IMR-90 (cell line): ENCODE measurements at regions not wholly inside any gene's neighbourhood (a gene's known extent, or its start where the extent isn't known, plus 50 kb on each side); places are given as distances from the start of the nearest gene placed in this dataset.

ENCODE experiments used
- ATAC-seq: fragments of 200-7000 bp; cut with Tn5 transposase; 2 replicates; pipeline ENCODE4 v1.9.1; 2020; ENCODE audit warnings: low read depth, mild to moderate bottlenecking, moderate library complexity
- BruUV-seq: library from RNA; stranded (reverse); fragments of 400-500 nt; replicated peaks from 2 replicates; lab custom pipeline; 2021; lab: Mats Ljungman, UMichigan
- CTCF ChIA-PET: fragments of 300-600 bp; formaldehyde crosslinking; extraction: SDS; loops from one replicate; lab custom pipeline; 2021; ENCODE audit warnings: antibody characterized with exemption; lab: Yijun Ruan, JAX
- POLR2A ChIA-PET: fragments of 300-600 bp; sonication (Branson Sonifier 250); formaldehyde crosslinking; loops from one replicate; lab custom pipeline; 2022; ENCODE audit warnings: antibody characterized with exemption; ENCODE audit not compliant: unreplicated experiment; lab: Charles Lee
- DNase-seq: peaks from one replicate; pipeline ENCODE4 v3.0.0; 2013
- H2AFZ ChIP-seq: replicated peaks from 2 replicates; pipeline ENCODE3; 2013; ENCODE audit warnings: low read length, mild to moderate bottlenecking; ENCODE audit not compliant: poor library complexity
- H2AK5ac ChIP-seq: 2 replicates; pipeline ENCODE4 v1.6.1; 2013; ENCODE audit warnings: low read depth, low read length, inconsistent platforms
- H2AK9ac ChIP-seq: replicated peaks from 2 replicates; pipeline ENCODE3; 2013; ENCODE audit warnings: mild to moderate bottlenecking, low read depth, low read length, moderate library complexity; ENCODE audit not compliant: poor library complexity
- H2BK120ac ChIP-seq: 2 replicates; pipeline ENCODE4 v1.6.1; 2013; ENCODE audit warnings: low read depth, low read length, inconsistent platforms
- H2BK15ac ChIP-seq: 3 replicates; pipeline ENCODE4 v1.6.1; 2013; ENCODE audit warnings: low read depth, low read length, inconsistent platforms
- H2BK20ac ChIP-seq: 2 replicates; pipeline ENCODE4 v1.6.1; 2013; ENCODE audit warnings: low read depth, mild to moderate bottlenecking, inconsistent platforms, low read length, moderate library complexity
- H2BK5ac ChIP-seq: 2 replicates; pipeline ENCODE4 v1.6.1; 2013; ENCODE audit warnings: mild to moderate bottlenecking, low read depth, low read length, inconsistent platforms; ENCODE audit not compliant: poor library complexity, severe bottlenecking
- H3K14ac ChIP-seq: replicated peaks from 2 replicates; pipeline ENCODE4 v1.6.1; 2013; ENCODE audit warnings: low read depth, low read length, inconsistent platforms
- H3K18ac ChIP-seq: 2 replicates; pipeline ENCODE4 v1.6.1; 2013; ENCODE audit warnings: low read depth, low read length, control low read depth
- H3K23ac ChIP-seq: 2 replicates; pipeline ENCODE4 v1.6.1; 2013; ENCODE audit warnings: low read depth, low read length, inconsistent platforms
- H3K27ac ChIP-seq: 2 replicates; pipeline ENCODE4 v1.5.1; 2013; ENCODE audit warnings: mild to moderate bottlenecking, control low read depth, low read length; ENCODE audit not compliant: insufficient read depth
- H3K27me3 ChIP-seq: 2 replicates; pipeline ENCODE4 v1.6.1; 2013; ENCODE audit warnings: low read length; ENCODE audit not compliant: control insufficient read depth, insufficient read depth
- H3K36me3 ChIP-seq: 2 replicates; pipeline ENCODE4 v1.6.1; 2013; ENCODE audit warnings: low read length, mixed read lengths; ENCODE audit not compliant: control insufficient read depth, insufficient read depth
- H3K4ac ChIP-seq: 2 replicates; pipeline ENCODE4 v1.6.1; 2013; ENCODE audit warnings: low read depth, low read length, inconsistent platforms
- H3K4me1 ChIP-seq: 2 replicates; pipeline ENCODE4 v1.6.1; 2013; ENCODE audit warnings: low read length, mixed read lengths; ENCODE audit not compliant: control insufficient read depth, insufficient read depth
- H3K4me2 ChIP-seq: 2 replicates; pipeline ENCODE4 v1.6.1; 2013; ENCODE audit warnings: low read depth, mild to moderate bottlenecking, control low read depth, low read length, moderate library complexity
- H3K4me3 ChIP-seq: 2 replicates; pipeline ENCODE4 v1.5.1; 2013; ENCODE audit warnings: low read depth, mild to moderate bottlenecking, control low read depth, low read length, moderate library complexity; ENCODE audit not compliant: insufficient read depth
- H3K56ac ChIP-seq: 2 replicates; pipeline ENCODE4 v1.6.1; 2013; ENCODE audit warnings: low read length, inconsistent platforms; ENCODE audit not compliant: insufficient read depth; ENCODE audit errors: extremely low read depth
- H3K79me1 ChIP-seq, 2 experiments: 2 replicates each; pipeline ENCODE4 v1.6.1; 2013; ENCODE audit warnings: low read length in 2 of 2, inconsistent platforms in 1 of 2, low read depth in 1 of 2
- H3K9ac ChIP-seq: 2 replicates; pipeline ENCODE4 v1.6.1; 2013; ENCODE audit warnings: low read depth, low read length, control low read depth
- H3K9me1 ChIP-seq: 2 replicates; pipeline ENCODE4 v1.6.1; 2013; ENCODE audit warnings: low read length, inconsistent platforms; ENCODE audit not compliant: insufficient read depth
- H3K9me3 ChIP-seq: 2 replicates; pipeline ENCODE4 v1.6.1; 2013; ENCODE audit warnings: low read length; ENCODE audit not compliant: control insufficient read depth, insufficient read depth
- H4K20me1 ChIP-seq: 2 replicates; pipeline ENCODE4 v1.6.1; 2013; ENCODE audit warnings: low read length, inconsistent platforms; ENCODE audit not compliant: insufficient read depth
- H4K5ac ChIP-seq: 2 replicates; pipeline ENCODE4 v1.6.1; 2013; ENCODE audit warnings: mild to moderate bottlenecking, low read depth, low read length, control low read depth
- H4K8ac ChIP-seq, 2 experiments: 2 replicates each; pipeline ENCODE4 v1.6.1; 2013; ENCODE audit warnings: low read depth in 2 of 2, low read length in 2 of 2, control low read depth in 1 of 2, inconsistent platforms in 1 of 2
- H4K91ac ChIP-seq: 2 replicates; pipeline ENCODE4 v1.6.1; 2013; ENCODE audit warnings: low read depth, low read length, inconsistent platforms; ENCODE audit not compliant: insufficient read depth
- BHLHE40 ChIP-seq: fragments of 150-350 bp; IDR thresholded peaks from 2 replicates; pipeline ENCODE4 v1.6.1; 2016; ENCODE audit warnings: mild to moderate bottlenecking, low read depth, low read length
- CHD1 ChIP-seq: IDR thresholded peaks from 2 replicates; pipeline ENCODE4 v1.6.1; 2012; ENCODE audit warnings: low read depth, low read length, improper control_type of control experiment
- ELK1 ChIP-seq: fragments of 150-350 bp; IDR thresholded peaks from 2 replicates; pipeline ENCODE4 v1.6.1; 2016; ENCODE audit warnings: low read depth, mild to moderate bottlenecking, low read length, moderate library complexity, borderline replicate concordance
- NFE2L2 ChIP-seq: fragments of 150-350 bp; IDR thresholded peaks from 2 replicates; pipeline ENCODE4 v1.6.1; 2016; ENCODE audit warnings: low read depth, mild to moderate bottlenecking, low read length
- RAD21 ChIP-seq: IDR thresholded peaks from 2 replicates; pipeline ENCODE4 v1.6.1; 2012; ENCODE audit warnings: low read length, improper control_type of control experiment
- RCOR1 ChIP-seq: IDR thresholded peaks from 2 replicates; pipeline ENCODE4 v1.6.1; 2012; ENCODE audit warnings: mild to moderate bottlenecking, low read length, improper control_type of control experiment; ENCODE audit not compliant: insufficient replicate concordance
- SMC3 ChIP-seq: fragments of 150-350 bp; IDR thresholded peaks from 2 replicates; pipeline ENCODE4 v1.6.1; 2016; ENCODE audit warnings: low read depth, mild to moderate bottlenecking, antibody characterized with exemption, low read length, moderate library complexity
- WGBS, 2 experiments: methylation state at CpG; one replicate each; pipeline versions ENCODE4 v1.1.5 to v1.1.7; 2013; ENCODE audit warnings: missing lambda C conversion rate in 2 of 2; ENCODE audit not compliant: insufficient read length in 1 of 2; ENCODE audit errors: extremely low coverage in 2 of 2; 5-methylcytosine and 5-hydroxymethylcytosine counted together
- dilution Hi-C: fragments of 300-500 bp; cut with HindIII; formaldehyde crosslinking; loops from one replicate; pipeline ENCODE4 v1.14.3; 2018; ENCODE audit warnings: low sequenced_read_pairs; ENCODE audit not compliant: unreplicated experiment
- in situ Hi-C: fragments of 300-500 bp; cut with MboI; formaldehyde crosslinking; loops from 3 replicates; pipeline ENCODE4 v1.14.3; 2019; ENCODE audit warnings: low sequenced_read_pairs, inconsistent platforms, mixed read lengths
- intact Hi-C: fragments of 100-400 bp; cut with micrococcal nuclease; formaldehyde crosslinking; loops from 2 replicates; pipeline ENCODE4 v1.10.0; 2022
- TF ChIP-seq, protein P1 (sequence below): fragments of 150-350 bp; IDR thresholded peaks from 2 replicates; pipeline ENCODE4 v1.6.1; 2017; ENCODE audit warnings: mild to moderate bottlenecking, antibody characterized with exemption, low read length, low read depth

- no peak overlapping the region for H3K4me2 ChIP-seq
- H3K9me1 ChIP-seq: no peaks in the 10 kb centered on the region
- H3K36me3 ChIP-seq: no peaks in the 10 kb centered on the region
- intact Hi-C loops (no loop called here), in situ Hi-C loops (no loop called here), dilution Hi-C loops (no loop called here)
- CTCF ChIA-PET: no interaction called here
- H2BK20ac ChIP-seq: no peak overlapping the region
- no peaks in the 10 kb centered on the region for H3K27me3 ChIP-seq
- H4K20me1 ChIP-seq: no peaks in the 10 kb centered on the region
- no peak for DNase-seq
- BruUV-seq: no TSS peak
- H3K27ac ChIP-seq: no peak overlapping the region
- no peak overlapping the region for H2AK5ac ChIP-seq
- H4K5ac ChIP-seq: no peak overlapping the region
- no CpG with 5 or more reads among the region's 2 CpGs for WGBS, 2 experiments
- H3K79me1 ChIP-seq: no peaks in the 10 kb centered on the region
- H3K9me3 ChIP-seq: peaks cover 3% of the 10 kb centered on the region; the same call in 1 of the 2 replicates
- POLR2A ChIA-PET: no interaction called here
- no peak overlapping the region for H4K8ac ChIP-seq
- TF ChIP-seq RAD21 (no peak), CHD1 (no peak), ELK1 (no peak), RCOR1 (no peak), NFE2L2 (no peak), SMC3 (no peak), BHLHE40 (no peak)
- TF ChIP-seq, protein P1, sequence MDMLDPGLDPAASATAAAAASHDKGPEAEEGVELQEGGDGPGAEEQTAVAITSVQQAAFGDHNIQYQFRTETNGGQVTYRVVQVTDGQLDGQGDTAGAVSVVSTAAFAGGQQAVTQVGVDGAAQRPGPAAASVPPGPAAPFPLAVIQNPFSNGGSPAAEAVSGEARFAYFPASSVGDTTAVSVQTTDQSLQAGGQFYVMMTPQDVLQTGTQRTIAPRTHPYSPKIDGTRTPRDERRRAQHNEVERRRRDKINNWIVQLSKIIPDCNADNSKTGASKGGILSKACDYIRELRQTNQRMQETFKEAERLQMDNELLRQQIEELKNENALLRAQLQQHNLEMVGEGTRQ: no peak
- no peak overlapping the region for H3K14ac ChIP-seq
- no peak overlapping the region for H3K4ac ChIP-seq
- no peak overlapping the region for H2BK15ac ChIP-seq
- H4K91ac ChIP-seq: no peak overlapping the region
- no peak overlapping the region for H3K4me3 ChIP-seq
- no peak overlapping the region for H2AFZ ChIP-seq
- no peak overlapping the region for H3K9ac ChIP-seq
- H2AK9ac ChIP-seq: no peak overlapping the region
- no peak overlapping the region for H2BK120ac ChIP-seq
- H2BK5ac ChIP-seq: no peak overlapping the region
- no peak overlapping the region for H3K18ac ChIP-seq
- H3K4me1 ChIP-seq: peaks cover 4% of the 10 kb centered on the region
- H3K56ac ChIP-seq: no peak overlapping the region
- H3K23ac ChIP-seq: no peak overlapping the region
- no peak for ATAC-seq
Measured at GRCh38 chr5:144013816-144014215, 156.6 kb downstream of the YIPF5 start.
